OCI-LY7 (cell line): ENCODE measurements at regions not wholly inside any gene's neighbourhood (a gene's known extent, or its start where the extent isn't known, plus 50 kb on each side); places are given as distances from the start of the nearest gene placed in this dataset.

Source experiments
- BruUV-seq: library from RNA; stranded (reverse); fragments of 400-500 nt; replicated peaks from 2 replicates; lab custom pipeline; 2021; lab: Mats Ljungman, UMichigan
- CTCF ChIA-PET: fragments of 300-600 bp; sonication (Branson Sonifier 250); formaldehyde crosslinking; loops from one replicate; lab custom pipeline; 2022; ENCODE audit warnings: antibody characterized with exemption; ENCODE audit not compliant: unreplicated experiment; lab: Charles Lee
- POLR2A ChIA-PET: fragments of 300-600 bp; sonication (Branson Sonifier 250); formaldehyde crosslinking; loops from one replicate; lab custom pipeline; 2022; ENCODE audit warnings: antibody characterized with exemption; lab: Charles Lee
- DNase-seq: peaks from one replicate; pipeline ENCODE4 v3.0.0-alpha.2; 2015; ENCODE audit warnings: low spot score
- H2AFZ ChIP-seq: fragments of 200-600 bp; sonication (generic), shearing (Covaris generic); 2 replicates; pipeline ENCODE4 v1.6.1; 2014; ENCODE audit warnings: mild to moderate bottlenecking, antibody characterized with exemption, low read length, moderate library complexity
- H3K27ac ChIP-seq: fragments of 200-600 bp; sonication (generic); 2 replicates; pipeline ENCODE4 v1.5.1; 2014; ENCODE audit warnings: mixed run types, low read depth, mild to moderate bottlenecking, moderate library complexity, low read length, inconsistent platforms; ENCODE audit not compliant: poor library complexity, severe bottlenecking
- H3K36me3 ChIP-seq: fragments of 200-600 bp; sonication (generic); 2 replicates; pipeline ENCODE4 v1.6.1; 2014; ENCODE audit warnings: mild to moderate bottlenecking, antibody characterized with exemption, low read length, moderate library complexity, mixed read lengths; ENCODE audit not compliant: insufficient read depth
- H3K4me1 ChIP-seq: fragments of 200-600 bp; sonication (generic); 2 replicates; pipeline ENCODE4 v1.5.1; 2014; ENCODE audit warnings: mild to moderate bottlenecking, low read length; ENCODE audit not compliant: insufficient read depth, poor library complexity, severe bottlenecking
- H3K4me2 ChIP-seq: fragments of 200-600 bp; sonication (generic); 2 replicates; pipeline ENCODE4 v1.6.1; 2014; ENCODE audit warnings: mild to moderate bottlenecking, low read length
- H3K4me3 ChIP-seq: fragments of 200-600 bp; sonication (generic); 2 replicates; pipeline ENCODE4 v1.5.1; 2014; ENCODE audit warnings: mild to moderate bottlenecking, low read depth, low read length; ENCODE audit not compliant: poor library complexity, severe bottlenecking
- H3K79me2 ChIP-seq: fragments of 200-600 bp; sonication (generic); 2 replicates; pipeline ENCODE4 v1.6.1; 2016; ENCODE audit warnings: low read depth, mild to moderate bottlenecking, low read length, moderate library complexity, mixed read lengths; ENCODE audit not compliant: insufficient read depth
- H3K9me2 ChIP-seq: fragments of 200-600 bp; sonication (generic); 2 replicates; pipeline ENCODE4 v1.6.1; 2016; ENCODE audit warnings: mild to moderate bottlenecking, low read length, mixed read lengths; ENCODE audit not compliant: insufficient read depth
- H3K9me3 ChIP-seq: fragments of 200-600 bp; sonication (generic); 2 replicates; pipeline ENCODE4 v1.6.1; 2014; ENCODE audit warnings: mild to moderate bottlenecking, mixed run types, low read length, mixed read lengths
- H4K20me1 ChIP-seq: fragments of 200-600 bp; sonication (generic); 2 replicates; pipeline ENCODE4 v1.6.1; 2014; ENCODE audit warnings: mild to moderate bottlenecking, antibody characterized with exemption, low read length, moderate library complexity, mixed read lengths; ENCODE audit not compliant: insufficient read depth
- EZH2phosphoT487 ChIP-seq: fragments of 200-600 bp; sonication (generic); IDR thresholded peaks from 2 replicates; pipeline ENCODE4 v1.6.1; 2018; ENCODE audit warnings: low read depth, borderline replicate concordance, mild to moderate bottlenecking, mixed run types, antibody characterized with exemption, low read length, moderate library complexity, mixed read lengths
- intact Hi-C: fragments of 100-400 bp; cut with micrococcal nuclease; formaldehyde crosslinking; loops from one replicate; pipeline ENCODE4 v1.10.0; 2022; ENCODE audit not compliant: unreplicated experiment
- TF ChIP-seq, protein P1 (sequence below): fragments of 200-600 bp; sonication (generic); conservative IDR thresholded peaks from 2 replicates; pipeline ENCODE4 v1.5.1; 2014; ENCODE audit warnings: mild to moderate bottlenecking, antibody characterized with exemption, low read length, moderate library complexity, mixed read lengths

GRCh38 chr22:45092644-45093043, 71.1 kb upstream of the NUP50 start:
- H3K79me2 ChIP-seq: no peaks in the 10 kb centered on the region
- no peak overlapping the region for H3K4me2 ChIP-seq
- TF ChIP-seq, protein P1, sequence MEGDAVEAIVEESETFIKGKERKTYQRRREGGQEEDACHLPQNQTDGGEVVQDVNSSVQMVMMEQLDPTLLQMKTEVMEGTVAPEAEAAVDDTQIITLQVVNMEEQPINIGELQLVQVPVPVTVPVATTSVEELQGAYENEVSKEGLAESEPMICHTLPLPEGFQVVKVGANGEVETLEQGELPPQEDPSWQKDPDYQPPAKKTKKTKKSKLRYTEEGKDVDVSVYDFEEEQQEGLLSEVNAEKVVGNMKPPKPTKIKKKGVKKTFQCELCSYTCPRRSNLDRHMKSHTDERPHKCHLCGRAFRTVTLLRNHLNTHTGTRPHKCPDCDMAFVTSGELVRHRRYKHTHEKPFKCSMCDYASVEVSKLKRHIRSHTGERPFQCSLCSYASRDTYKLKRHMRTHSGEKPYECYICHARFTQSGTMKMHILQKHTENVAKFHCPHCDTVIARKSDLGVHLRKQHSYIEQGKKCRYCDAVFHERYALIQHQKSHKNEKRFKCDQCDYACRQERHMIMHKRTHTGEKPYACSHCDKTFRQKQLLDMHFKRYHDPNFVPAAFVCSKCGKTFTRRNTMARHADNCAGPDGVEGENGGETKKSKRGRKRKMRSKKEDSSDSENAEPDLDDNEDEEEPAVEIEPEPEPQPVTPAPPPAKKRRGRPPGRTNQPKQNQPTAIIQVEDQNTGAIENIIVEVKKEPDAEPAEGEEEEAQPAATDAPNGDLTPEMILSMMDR: no peak
- no peak for TF ChIP-seq EZH2phosphoT487
- no peak overlapping the region for H3K27ac ChIP-seq
- no peaks in the 10 kb centered on the region for H3K9me2 ChIP-seq
- H3K36me3 ChIP-seq: no peaks in the 10 kb centered on the region
- intact Hi-C loops: no loop called here
- no peak for DNase-seq
- ChIA-PET POLR2A (no interaction called here), CTCF (no interaction called here)
- H4K20me1 ChIP-seq: no peaks in the 10 kb centered on the region
- no peak overlapping the region for H3K4me3 ChIP-seq
- H3K9me3 ChIP-seq: no peaks in the 10 kb centered on the region
- H2AFZ ChIP-seq: no peak overlapping the region
- no peaks in the 10 kb centered on the region for H3K4me1 ChIP-seq
- no TSS peak for BruUV-seq

DNA sequence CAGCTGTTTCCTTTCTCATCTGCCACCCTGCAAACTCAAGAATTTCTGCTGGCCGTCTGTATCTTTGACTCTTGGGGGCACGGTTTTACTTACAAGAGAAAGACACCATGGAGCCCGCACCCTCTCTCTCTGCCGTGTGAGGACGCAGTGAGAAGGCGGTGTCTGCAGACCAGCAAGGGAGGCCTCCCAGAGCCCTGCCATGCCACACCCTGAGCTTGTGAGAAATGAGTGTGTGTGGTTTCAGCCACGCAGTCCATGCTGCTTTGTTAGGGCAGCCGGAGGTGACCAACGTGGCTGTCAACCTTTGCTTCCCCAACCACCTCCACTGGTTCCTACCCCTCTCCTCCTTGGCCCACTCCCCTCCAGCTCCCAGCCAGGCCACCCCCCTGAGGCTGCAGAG, 70.1 kb upstream of the NUP50 start:
- ChIA-PET CTCF (no interaction called here), POLR2A (no interaction called here)
- Histone ChIP-seq H3K9me2 (no peaks in the 10 kb centered on the region), H3K27ac (no peak overlapping the region), H3K4me2 (no peak overlapping the region), H2AFZ (no peak overlapping the region), H3K4me3 (no peak overlapping the region), H3K79me2 (no peaks in the 10 kb centered on the region), H3K36me3 (no peaks in the 10 kb centered on the region), H3K4me1 (no peaks in the 10 kb centered on the region), H4K20me1 (no peaks in the 10 kb centered on the region), H3K9me3 (no peaks in the 10 kb centered on the region)
- intact Hi-C loops: no loop called here
- TF ChIP-seq EZH2phosphoT487: no peak
- TF ChIP-seq, protein P1: no peak
- no TSS peak for BruUV-seq
- DNase-seq: no peak

DNA sequence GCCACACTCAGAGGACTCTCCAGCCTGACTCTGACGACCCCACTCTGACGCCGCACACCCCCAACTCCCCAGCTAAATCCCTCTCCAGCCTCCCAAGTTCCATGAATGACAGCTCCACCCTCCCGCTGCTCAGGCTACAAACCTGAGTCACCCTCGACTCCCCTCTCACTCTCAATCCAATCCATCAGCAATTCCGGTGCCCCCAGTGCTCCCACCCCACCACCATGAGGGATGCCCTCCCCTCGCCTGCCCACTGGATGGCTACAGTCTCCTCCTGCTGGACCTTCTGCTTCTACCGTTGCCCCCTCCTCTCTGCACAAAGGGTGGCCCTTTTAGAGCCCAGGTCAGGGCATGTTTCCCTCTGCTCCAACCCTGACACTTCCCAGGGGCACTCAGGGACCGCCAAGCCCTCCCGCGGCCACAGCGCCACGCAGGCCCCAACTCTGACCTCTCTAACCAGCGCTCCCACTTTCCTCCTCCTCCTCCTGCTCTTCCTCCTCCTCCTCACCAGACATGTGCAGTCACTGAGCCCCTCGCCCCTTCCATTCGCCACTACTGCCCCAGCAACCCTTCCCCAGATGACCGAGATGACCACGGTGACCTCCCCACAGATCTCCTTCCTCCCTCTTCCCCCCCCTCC, 69.5 kb upstream of the NUP50 start:
- CTCF ChIA-PET: no interaction called here
- Histone ChIP-seq H3K9me2 (no peaks in the 10 kb centered on the region), H3K4me1 (no peaks in the 10 kb centered on the region), H3K4me2 (no peak overlapping the region), H3K4me3 (no peak overlapping the region), H4K20me1 (no peaks in the 10 kb centered on the region), H3K9me3 (no peaks in the 10 kb centered on the region), H3K79me2 (no peaks in the 10 kb centered on the region), H3K27ac (no peak overlapping the region), H2AFZ (no peak overlapping the region), H3K36me3 (no peaks in the 10 kb centered on the region)
- no TSS peak for BruUV-seq
- intact Hi-C loops: no loop called here
- POLR2A ChIA-PET: no interaction called here
- TF ChIP-seq, protein P1: no peak
- TF ChIP-seq EZH2phosphoT487: no peak
- no peak for DNase-seq
